Testis (tissue), 2 donors: ENCODE measurements at regions not wholly inside any gene's neighbourhood (a gene's known extent, or its start where the extent isn't known, plus 50 kb on each side); places are given as distances from the start of the nearest gene placed in this dataset.
"Not testable (repeated sequence)": the region's sequence is repeated elsewhere in the genome, so short reads cannot be mapped to it uniquely, and the experiment has no call there.

Experiments
- POLR2A ChIP-seq: fragments of 450-650 bp; IDR thresholded peaks from one replicate; pipeline ENCODE4 v1.6.1; 2017; ENCODE audit warnings: antibody characterized with exemption, mild to moderate bottlenecking, moderate library complexity
- TF ChIP-seq, protein P1 (sequence below), 3 experiments: fragments of 450-650 bp in 2 of 3; fragments of 200-600 bp in 1 of 3; sonication (generic) in 1 of 3; IDR thresholded peaks; one replicate each; pipeline ENCODE4 v1.5.1; 2016 to 2019; ENCODE audit warnings: antibody characterized with exemption in 3 of 3, mild to moderate bottlenecking in 2 of 3, moderate library complexity in 1 of 3

DNA sequence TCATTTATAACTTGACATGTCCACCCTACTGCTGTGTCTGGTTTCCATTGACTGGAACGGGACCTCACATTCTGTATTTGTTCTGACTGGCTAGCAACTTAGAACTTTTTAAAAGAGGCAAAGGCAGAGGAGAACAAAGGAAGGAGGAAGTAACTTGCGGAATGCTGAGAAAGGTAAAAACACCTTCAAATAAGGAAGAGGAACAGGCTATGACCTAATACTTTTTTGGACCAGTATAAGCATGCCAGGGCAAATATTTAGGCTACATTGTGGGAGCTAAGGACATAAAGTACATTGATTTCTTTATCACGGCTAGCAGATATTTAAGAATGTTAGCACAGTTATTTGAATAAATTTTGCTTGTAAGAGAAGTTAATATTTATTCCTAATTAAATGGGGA lies 240.5 kb downstream of the TLR4 start:
- not testable (repeated sequence) for TF ChIP-seq POLR2A
- TF ChIP-seq, protein P1, sequence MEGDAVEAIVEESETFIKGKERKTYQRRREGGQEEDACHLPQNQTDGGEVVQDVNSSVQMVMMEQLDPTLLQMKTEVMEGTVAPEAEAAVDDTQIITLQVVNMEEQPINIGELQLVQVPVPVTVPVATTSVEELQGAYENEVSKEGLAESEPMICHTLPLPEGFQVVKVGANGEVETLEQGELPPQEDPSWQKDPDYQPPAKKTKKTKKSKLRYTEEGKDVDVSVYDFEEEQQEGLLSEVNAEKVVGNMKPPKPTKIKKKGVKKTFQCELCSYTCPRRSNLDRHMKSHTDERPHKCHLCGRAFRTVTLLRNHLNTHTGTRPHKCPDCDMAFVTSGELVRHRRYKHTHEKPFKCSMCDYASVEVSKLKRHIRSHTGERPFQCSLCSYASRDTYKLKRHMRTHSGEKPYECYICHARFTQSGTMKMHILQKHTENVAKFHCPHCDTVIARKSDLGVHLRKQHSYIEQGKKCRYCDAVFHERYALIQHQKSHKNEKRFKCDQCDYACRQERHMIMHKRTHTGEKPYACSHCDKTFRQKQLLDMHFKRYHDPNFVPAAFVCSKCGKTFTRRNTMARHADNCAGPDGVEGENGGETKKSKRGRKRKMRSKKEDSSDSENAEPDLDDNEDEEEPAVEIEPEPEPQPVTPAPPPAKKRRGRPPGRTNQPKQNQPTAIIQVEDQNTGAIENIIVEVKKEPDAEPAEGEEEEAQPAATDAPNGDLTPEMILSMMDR (IDR thresholded peaks at IDR 0.05) = not testable (repeated sequence)
